ENCODE measurements at regions not wholly inside any gene's neighbourhood (a gene's known extent, or its start where the extent isn't known, plus 50 kb on each side); places are given as distances from the start of the nearest gene placed in this dataset.

DNA sequence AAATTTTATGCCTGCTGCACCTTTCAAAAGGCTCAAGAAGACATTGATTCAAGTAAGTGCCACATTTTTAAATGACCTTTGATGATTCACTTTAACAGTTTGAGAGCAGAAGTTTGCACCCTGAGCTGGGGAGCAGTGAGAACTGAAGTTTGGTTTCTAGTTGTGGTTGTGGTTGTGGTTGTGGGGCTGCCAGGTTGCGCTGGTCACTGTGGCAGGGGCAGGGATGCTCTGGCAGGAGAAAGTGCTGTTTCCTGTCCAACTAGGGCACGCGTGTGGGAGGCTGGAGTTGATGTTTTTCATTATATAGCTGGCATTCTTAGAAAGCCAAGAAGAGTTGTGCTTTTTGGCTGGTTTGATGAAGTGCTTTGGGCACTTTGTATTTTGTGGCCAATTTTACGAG, 339.7 kb upstream of the NR2F2 start:
- TF ChIP-seq, protein P1, sequence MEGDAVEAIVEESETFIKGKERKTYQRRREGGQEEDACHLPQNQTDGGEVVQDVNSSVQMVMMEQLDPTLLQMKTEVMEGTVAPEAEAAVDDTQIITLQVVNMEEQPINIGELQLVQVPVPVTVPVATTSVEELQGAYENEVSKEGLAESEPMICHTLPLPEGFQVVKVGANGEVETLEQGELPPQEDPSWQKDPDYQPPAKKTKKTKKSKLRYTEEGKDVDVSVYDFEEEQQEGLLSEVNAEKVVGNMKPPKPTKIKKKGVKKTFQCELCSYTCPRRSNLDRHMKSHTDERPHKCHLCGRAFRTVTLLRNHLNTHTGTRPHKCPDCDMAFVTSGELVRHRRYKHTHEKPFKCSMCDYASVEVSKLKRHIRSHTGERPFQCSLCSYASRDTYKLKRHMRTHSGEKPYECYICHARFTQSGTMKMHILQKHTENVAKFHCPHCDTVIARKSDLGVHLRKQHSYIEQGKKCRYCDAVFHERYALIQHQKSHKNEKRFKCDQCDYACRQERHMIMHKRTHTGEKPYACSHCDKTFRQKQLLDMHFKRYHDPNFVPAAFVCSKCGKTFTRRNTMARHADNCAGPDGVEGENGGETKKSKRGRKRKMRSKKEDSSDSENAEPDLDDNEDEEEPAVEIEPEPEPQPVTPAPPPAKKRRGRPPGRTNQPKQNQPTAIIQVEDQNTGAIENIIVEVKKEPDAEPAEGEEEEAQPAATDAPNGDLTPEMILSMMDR (IDR thresholded peaks at IDR 0.05; ENCODE audit: low read length): no peak
- TF ChIP-seq EZH2 (optimal IDR thresholded peaks at IDR 0.05; ENCODE audit: low read depth, low read length): no peak

Data from MM.1S (cell line).